T-helper 2 cell treated with Interferon-gamma antibody and Interleukin-4, amounts not matched to agents 100 ng/mL and 5 ng/mL, for 36 hours (primary cell): ENCODE measurements at regions not wholly inside any gene's neighbourhood (a gene's known extent, or its start where the extent isn't known, plus 50 kb on each side); places are given as distances from the start of the nearest gene placed in this dataset.

Experiments used
- intact Hi-C: fragments of 100-400 bp; cut with micrococcal nuclease; formaldehyde crosslinking; loops from one replicate; pipeline ENCODE4 v1.15.1; 2023

DNA sequence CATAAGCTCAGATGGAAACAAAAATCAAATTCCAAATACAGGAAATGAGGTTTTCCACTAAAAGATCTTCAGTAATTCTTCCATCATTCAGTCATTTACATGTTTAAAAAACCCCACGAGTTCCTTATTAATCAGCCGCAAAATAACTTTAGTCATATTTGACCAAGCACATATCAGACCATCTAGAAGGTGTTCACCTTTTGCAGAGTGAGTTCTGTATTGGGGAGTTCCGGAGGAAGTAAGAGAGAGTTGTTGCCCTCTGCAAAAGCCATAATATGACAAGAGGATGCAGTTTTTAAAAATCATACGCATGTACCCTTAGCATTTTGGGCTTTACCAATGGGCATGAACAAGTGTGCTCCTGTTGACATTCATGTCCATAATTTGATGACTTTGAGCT, 61.6 kb downstream of the CCR1 start:
- intact Hi-C loops = no loop called here

- intact Hi-C loops = no loop called here
Measured at GRCh38 chr3:46146021-46146420, 62.1 kb downstream of the CCR1 start.

GRCh38 chr3:46145147-46145546, 63.0 kb downstream of the CCR1 start:
- intact Hi-C loops = no loop called here

GRCh38 chr3:46143951-46144473, 64.1 kb downstream of the CCR1 start:
- intact Hi-C loops = no loop called here

DNA sequence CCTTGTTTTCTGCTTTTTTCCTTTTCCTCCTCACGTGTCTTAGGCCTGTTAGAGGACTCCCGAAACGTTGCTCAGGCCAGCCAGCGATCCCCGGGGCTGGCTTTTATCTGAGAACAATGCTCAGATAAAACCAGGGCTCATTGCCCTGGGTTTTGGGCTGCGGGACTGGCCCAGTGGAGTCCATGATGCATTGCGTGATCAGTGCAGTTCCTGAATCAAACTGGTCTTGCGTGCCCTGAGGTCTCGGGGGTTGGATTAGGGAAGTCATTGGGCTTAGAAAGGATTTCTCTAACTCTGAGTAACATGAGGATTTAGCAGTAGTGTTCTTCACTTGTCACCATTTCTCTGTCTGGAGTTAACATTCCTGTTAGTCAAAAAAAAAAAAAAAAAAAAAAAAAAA, 66.3 kb downstream of the CCR1 start:
- intact Hi-C loops = no loop called here

GRCh38 chr3:46138581-46138980, 69.5 kb downstream of the CCR1 start:
- intact Hi-C loops = no loop called here

DNA sequence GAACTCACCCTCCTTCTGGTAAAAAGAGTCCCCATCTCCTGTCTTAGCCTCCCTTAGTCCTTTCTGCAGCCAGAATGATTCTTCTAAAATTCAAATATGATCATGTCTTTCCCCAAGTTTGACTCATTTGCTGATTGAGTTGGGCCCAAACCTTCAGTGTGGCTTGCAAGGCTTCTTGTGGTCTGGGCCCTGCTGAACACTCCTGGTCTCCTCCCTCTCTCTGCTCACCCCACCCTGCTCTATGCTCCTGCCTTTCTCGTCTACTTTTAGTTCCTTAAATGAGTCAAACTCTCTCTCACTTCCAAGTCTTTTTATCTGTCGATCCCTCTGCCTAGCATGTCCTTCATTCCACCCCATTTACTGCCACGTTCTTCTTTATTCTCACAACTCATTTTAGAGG, 72.6 kb downstream of the CCR1 start:
- intact Hi-C loops = no loop called here

DNA sequence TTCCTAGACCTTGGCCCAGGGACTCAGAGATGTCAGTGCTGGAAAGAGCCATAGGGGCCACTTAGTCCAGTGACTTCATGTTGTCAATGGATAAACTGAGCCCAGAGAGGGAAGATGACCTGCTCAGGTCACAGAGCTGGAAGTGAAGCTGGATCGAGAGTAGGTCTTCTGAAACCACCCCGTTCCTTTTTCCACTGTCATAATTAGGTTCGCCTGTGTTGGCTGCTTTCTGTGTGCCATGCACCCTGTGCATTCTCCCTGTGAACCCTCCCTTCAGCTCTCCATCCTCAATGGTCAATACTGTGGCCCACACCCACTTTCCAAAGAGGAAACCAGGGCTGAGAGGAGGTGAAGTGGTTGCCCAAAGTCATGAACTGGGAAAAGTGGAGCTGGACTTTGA, 74.8 kb downstream of the CCR1 start:
- intact Hi-C loops = no loop called here

DNA sequence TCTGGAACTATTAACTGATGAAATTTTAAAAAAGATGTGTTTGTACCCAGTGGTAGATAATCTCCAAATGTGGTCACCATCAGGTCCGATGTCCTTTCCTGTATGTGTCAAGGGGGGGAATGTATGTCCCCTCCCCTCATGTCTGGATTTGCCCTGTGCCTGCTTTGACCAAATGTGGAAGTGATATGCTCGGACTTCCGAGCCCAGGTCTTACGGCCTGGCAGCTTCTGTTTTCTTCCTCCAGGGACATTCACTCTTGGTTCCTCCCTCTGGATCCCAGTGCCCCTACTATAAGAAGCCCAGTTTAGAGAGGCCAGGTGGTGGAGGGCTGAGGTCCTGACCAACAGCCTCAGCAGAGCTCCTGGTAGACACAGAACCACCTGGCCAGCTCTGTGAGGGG, 75.5 kb downstream of the CCR1 start:
- intact Hi-C loops = no loop called here

DNA sequence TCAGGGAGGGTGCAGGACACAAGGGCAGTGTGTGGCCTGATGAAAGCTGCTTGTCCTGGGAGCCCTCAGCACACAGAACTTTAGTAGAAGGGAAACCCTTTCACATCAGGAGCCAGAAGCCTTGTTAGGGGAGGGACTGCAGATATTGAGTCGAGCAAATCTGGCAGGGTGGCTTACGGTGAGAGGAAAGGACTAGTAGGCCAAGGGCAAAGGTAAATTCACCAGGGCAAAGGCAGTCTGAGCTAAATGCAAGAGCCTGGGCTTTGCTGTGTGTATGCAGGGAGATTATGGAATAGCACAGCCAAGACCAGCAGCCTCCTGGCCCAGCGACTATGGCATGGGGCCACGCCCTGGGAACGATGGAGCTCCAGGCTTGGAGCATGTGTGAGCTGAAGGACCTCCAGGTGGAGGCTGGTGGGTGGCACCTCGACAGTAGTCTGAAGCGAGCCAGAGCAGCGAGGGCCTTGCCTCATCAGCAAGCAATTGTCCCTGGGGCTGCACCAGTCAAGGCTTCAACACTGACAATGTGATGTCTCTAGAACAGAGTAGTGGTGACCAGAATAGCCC, 76.1 kb downstream of the CCR1 start:
- intact Hi-C loops = no loop called here

DNA sequence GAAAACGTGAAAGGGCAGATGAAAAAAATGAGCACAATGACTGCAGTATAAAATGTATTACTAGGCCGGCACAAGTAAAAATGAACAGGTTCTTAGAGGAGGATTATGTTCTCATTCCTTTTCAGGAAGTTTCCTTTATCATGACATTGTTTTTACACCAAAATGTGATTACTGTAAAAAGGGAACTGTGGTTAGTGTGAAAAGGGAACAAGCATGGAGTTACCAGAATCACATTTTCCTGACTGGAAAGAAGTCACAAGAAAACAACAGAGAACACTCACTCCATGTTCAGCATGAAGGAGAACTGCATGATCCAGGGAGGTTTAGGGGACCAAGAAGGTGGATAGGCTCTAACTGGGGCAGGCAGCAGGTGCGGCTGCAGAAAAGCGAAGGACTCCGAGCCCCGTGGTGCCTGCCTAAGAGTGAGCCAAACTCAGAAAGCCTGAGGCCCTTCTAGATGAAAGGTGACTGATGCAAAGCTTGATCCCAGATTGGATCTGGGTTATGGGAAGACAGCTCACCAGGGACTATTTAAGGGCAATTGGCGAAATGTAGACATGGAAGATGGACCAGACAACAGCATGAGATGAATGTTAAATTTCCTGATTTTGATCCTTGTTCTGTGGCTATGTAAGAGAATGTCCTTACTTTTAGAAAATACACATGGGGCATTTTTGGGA, 77.3 kb downstream of the CCR1 start:
- intact Hi-C loops = no loop called here

DNA sequence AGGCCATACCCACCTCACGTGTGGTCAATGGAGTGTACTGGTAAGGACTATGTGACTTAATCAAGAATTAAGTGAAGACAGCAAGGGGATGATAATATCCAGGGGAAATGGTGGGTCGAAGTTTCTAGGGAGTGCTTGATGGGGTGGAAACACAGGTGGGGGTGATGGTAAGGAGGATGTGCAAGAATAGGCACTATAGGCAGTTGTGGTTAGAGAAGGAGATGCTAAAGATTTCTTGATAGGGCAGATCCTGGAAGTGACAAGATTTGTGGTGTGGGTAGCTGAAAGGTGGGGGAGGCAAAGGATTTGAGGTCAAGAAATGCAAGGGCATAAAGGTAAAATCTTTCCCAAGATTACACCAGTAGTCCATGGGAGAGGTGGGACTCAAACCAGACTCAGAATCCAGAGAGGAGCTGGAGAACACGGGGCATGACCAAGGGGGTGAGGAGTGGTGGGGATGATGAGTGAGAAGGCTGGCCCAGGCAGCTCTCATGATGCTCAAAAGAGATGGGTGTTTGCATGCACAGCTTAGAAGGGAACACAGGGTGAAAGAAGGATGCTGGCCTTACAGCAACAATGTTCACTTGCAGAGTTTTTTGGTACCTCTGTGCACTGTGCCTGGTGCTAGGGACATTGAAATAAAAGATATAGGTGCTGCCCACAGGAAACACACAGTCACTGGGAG, 78.4 kb downstream of the CCR1 start:
- intact Hi-C loops = no loop called here

GRCh38 chr3:46127503-46127902, 80.6 kb downstream of the CCR1 start:
- intact Hi-C loops = no loop called here

DNA sequence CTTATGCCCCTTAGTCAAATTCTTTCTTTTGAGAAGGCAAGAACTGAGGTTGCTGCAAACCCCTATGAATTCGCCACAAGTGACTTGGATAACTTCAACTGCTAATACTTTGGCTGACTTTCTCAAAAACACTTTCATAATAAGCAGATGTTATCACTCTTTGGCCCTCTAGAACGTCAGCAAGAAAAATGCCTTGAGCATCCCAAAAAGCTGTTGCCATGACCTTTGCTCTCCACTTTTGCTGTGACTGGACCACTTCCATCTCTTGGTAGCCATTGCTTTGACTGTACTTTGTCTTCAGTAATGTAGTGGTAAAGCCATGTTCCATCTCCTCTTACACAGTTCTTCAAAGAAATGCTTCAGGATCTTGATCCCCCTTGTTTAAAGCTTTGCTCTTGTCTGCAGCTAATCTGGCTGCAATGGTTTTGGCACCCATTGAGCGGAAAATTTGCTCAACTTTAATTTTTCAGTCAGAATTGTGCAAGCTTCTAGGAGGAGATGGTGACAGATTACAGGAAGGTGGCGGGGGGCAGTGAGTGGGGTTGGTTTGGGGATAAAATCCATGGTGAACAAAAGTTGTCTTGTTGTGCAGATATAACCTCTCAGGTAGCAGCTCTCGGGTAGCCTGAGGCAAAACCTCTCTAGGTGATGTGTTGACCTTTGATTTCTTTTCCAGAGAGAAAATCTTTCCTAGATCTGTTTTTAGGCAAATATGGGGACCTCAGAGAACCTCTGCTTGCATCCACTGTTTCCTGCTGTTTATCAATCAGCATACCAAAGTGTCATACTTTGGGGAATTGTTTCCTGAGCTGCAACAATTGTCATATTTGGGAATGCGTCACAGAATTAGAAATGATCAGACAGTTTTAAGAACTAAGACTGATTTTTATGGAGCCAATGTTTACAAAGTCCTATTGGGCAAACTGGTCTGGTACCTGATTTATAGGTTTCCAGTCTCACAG, 83.6 kb downstream of the CCR1 start:
- intact Hi-C loops = no loop called here

GRCh38 chr3:46123646-46124045, 84.5 kb downstream of the CCR1 start:
- intact Hi-C loops = no loop called here

DNA sequence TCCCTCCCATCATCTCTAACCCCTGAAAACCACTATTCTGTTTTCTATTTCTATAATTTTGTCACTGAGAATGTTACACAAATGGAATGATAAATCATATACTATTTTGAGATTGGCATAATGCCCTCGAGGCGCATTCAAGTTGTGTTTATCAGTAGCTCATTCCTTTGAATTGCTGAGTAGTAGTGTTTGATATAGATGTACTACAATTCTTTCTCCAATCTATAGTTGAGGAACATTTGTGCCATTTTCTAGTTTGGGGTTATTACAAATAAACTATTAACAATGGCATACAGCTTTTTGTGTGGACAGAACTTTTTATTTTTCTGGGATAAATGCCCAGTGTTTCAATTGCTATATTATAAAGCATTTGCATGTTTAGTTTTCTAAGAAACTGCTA, 86.0 kb downstream of the CCR1 start:
- intact Hi-C loops = no loop called here

- intact Hi-C loops = no loop called here
Measured at GRCh38 chr3:46120983-46121382, 87.1 kb downstream of the CCR1 start.

DNA sequence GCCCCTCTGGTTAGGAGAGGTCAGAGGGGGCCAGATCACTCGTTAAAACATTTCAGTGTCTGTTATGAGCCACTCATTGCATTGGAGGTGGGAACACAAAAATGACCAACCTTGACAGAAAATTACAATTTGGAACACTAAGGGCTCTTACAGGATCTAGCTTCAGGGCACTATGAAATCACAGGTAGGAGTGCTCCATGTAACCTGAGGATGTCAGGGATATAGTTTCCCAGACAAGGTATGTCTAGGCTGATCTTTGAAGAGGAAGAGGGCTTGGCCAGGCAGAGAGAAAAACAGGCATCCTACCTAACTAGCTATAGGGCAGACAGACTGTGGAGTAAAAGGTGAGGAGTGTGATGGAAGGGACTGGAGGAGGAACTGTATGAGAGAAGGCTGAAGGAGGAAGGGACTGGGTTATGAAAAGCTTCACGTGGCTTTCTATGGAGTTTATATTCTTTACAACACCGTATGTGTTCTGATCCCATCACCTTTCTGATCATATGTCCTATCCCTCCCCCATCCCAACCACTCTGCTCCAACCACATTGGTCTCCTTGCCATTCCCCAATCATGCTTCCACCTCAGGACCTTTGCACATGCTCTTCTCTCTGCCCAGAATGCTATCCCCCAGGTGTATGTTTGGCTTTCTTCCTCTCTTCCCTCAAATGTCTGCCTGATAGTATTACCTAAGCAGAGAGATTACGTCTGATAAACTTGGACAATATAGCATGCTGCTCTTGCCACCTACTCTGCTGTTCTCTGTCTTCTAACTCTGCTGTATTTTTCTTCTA, 88.2 kb downstream of the CCR1 start:
- intact Hi-C loops = no loop called here

DNA sequence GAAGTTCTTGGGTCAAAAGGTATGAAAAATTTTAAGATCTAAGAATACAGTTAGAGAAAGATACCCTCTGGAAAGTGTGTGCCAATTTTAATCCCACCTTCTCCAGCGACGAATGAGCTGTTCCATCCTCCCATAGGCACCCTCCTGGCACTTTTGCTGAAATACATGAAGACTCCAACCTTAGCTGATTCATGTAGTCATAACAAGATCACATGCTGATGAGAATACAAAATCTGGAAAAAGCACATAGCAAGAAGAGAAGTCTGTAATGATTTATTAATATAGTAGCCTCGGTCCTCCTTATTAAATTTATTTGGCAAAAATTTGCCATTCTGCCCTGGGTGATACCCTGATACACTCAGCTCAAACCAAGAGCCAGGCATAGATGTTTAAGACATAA, 88.9 kb downstream of the CCR1 start:
- intact Hi-C loops = no loop called here

GRCh38 chr3:46116996-46117395, 89.7 kb upstream of the XCR1 start:
- intact Hi-C loops = no loop called here
